ENCODE measurements at regions not wholly inside any gene's neighbourhood (a gene's known extent, or its start where the extent isn't known, plus 50 kb on each side); places are given as distances from the start of the nearest gene placed in this dataset.

DNA sequence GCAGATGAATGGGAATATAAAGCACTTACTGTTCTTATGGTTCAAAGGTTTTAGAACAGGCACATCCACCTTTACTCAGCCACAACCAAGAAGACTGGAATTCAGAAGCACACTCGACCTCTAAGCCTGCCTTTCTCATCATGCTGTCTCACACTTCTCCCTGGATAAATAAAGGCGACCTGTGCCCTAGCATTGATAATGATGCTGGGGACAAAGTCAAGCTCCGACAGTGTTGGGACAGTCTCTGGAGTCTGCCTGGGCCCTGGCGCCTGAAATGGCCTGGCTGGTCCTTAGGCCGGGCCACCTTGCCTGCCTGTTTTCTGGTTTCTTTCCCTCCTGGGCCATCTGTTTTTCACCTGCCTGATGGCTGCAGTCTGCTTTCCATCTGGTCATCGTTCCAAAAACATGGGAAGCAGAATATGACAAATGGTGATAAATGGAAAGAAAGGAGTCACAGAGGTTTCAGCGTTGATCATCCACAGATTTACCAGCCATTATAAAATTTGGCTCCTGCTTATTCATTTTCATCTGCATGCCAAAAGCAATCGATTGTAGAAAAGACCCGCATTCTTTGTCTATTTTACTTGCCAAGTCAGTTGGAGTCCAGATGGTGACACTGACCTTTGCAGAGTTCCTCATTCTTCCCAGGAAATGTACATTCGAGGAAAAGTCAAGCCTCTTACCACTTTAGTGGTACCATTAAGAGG lies 91.2 kb upstream of the KCNJ15 start:
- no peak for DNase-seq

- no peak for DNase-seq
These were observed 90.6 kb upstream of the KCNJ15 start for GRCh38 chr21:38166173-38166535.

DNA sequence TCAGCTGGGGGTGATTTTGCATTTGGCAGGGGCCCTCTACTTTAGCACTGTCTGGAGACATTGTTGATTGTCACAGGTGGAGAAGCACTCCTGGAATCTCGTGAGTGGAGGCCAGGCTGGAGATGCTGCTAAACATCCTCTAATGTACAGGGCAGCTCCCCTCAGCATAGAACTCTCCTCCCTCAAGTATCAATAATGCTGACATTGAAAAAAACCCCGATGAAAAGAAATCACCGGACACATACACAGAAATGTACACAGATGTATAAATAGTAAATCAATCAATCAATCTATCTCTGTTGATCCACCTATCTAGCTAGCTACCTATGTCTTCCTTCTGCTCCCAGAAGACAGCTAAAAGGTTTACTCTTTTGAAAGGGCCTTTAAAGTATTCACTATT lies 89.4 kb upstream of the KCNJ15 start:
- no peak for DNase-seq

DNA sequence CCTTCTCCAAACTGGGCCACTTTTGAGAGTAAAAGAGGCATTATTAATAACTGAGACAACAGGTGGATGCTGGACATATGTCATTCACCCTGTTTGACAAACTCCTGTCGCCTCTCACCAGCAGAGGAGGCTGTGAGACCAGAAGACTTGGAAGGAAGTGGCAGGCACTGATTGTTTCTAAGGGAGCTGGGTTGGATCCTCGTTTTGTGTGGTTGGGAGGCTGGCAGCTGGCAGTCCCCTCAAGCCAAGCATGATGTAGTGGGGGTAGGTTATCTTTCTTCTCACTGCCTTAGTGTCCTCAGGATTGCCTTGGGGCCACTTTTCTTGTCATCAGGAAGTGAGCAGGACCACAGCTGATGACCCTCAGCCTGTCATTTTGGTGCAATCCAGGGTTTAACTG lies 86.5 kb upstream of the KCNJ15 start:
- no peak for DNase-seq

GRCh38 chr21:38170704-38171682 lies 85.8 kb upstream of the KCNJ15 start:
- DNase-seq, result no peak

- DNase-seq, result no peak
These were observed 85.0 kb upstream of the KCNJ15 start for GRCh38 chr21:38171723-38172344.

DNA sequence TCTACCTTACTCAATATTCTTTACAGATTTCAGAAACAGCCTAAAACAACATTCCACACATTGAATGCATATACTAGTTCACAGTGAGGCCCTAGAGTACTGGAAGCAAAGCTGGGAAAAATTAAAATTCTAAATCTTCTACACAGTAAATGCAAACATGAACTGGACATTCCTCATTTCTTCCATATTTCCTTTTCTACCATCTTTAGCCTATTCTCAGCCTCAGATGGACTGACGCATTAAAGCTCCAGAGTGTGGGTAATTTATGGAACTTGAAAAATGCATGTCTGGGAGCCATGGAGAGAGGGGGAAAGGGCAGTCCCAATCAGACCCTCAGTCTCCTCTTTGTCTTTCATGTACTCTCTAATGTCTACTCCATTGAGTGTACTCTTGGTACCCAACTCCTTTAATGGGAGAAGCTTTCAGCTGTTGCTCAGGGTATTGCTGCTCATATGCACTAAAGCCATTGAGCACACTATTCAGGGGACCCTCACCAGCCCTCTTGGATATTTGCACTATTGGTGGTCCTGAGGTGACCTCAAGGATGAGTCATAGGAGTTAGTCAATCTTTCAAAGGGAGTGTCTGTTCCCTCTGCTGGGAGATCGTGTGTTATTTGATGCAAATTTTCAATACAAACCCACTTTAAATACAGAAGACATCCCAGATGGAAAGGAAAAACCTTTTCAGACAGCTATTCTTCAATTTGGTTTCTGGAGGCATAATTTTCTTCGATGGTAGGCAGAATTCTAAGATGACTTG lies 83.3 kb upstream of the KCNJ15 start:
- DNase-seq, result no peak

DNA sequence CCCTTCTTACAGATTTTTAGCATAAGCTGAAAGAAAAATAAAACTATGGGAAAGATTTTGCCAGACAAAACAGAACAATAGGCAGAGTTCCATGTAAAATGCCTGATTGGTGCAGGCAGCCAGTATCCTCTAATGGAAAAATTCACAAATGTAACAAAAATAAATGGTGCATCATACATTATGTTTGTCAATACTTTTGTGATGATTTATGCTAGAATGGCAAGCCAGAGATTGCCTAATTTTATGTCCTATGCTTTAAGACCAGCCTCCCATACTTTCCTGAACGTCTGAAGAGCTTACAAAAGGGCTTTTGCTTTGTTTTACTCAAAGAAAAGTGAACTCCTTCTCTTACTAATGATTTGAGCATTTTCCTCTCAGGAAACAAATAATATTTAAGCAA lies 81.5 kb upstream of the KCNJ15 start:
- no peak for DNase-seq

GRCh38 chr21:38177919-38178652 lies 78.7 kb upstream of the KCNJ15 start:
- no peak for DNase-seq

GRCh38 chr21:38178653-38179470 lies 77.9 kb upstream of the KCNJ15 start:
- DNase-seq, result no peak

- no peak for DNase-seq
These were observed 77.3 kb upstream of the KCNJ15 start for GRCh38 chr21:38179511-38179910.

GRCh38 chr21:38181096-38181495 lies 75.7 kb upstream of the KCNJ15 start:
- DNase-seq, result no peak

DNA sequence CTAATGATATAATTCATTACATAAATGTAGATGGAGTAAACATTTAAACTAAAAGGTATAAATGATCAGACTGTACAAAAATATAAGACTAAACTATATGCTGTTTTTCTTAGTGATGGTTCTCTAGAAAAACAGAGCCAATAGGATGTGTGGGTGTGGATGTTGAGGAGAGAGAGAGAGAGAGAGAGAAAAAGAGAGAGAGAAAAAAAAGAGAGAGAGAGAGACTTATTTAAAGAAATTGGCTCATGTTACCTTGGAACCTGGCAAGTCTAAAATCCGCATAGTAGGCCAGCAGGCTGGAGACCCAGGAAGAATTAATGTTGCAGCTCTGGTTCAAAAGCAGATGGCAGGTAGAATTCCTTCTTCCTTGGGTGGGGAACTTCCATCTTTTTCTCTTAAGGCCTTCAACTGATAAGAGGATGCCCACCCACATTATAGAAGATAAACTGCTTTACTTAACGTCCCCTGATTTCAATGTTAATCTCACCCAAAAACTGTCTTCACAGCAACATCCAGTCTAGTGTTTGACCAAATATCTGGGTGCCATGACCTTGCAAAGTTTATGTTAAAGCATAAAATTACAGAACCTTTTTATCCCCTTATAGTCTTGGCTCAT lies 74.3 kb upstream of the KCNJ15 start:
- no peak for DNase-seq

GRCh38 chr21:38183961-38184360 lies 72.8 kb upstream of the KCNJ15 start:
- no peak for DNase-seq

GRCh38 chr21:38186661-38187270 lies 70.0 kb upstream of the KCNJ15 start:
- no peak for DNase-seq

DNA sequence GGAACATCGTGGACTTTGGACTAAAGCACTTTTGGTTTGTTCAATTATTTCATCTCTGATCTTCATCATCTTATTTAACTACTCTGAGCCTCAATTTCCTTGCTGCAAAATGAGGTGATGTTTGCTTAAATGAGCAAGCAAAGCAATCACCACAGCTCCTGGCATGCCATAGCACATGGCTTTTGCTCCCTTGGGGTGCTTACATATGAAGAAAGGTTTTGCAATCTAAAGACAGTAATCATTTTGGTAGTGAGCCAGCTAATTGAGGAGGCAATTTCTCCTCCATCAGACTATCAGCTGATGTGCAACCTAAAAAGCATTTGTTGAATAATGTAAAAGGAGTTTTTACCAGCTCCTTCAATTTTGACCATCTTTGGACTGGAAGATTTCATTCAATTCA lies 68.8 kb upstream of the KCNJ15 start:
- no peak for DNase-seq

GRCh38 chr21:38196036-38196435 lies 60.8 kb upstream of the KCNJ15 start:
- DNase-seq, result no peak

DNA sequence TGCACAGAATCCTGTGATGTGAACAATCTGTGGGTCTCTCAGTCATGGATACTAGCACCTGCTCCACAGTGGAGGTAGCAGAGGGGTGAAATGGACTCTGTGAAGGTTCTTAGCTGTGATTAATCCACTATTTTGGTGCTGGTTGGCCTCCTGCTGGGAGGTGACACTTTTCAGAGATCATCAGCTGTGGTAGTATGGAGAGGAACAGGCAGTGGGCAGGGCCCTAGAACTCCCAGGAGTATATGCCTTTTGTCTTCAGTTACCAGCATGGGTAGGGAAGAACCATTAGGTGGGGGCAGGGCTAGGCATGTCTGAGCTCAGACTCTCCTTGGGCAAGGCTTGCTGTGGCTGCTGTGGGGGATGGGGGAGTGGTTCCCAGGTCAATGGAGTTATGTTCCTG lies 54.0 kb upstream of the KCNJ15 start:
- DNase-seq, result no peak

GRCh38 chr21:38203229-38203628 lies 53.6 kb upstream of the KCNJ15 start:
- DNase-seq, result no peak

DNA sequence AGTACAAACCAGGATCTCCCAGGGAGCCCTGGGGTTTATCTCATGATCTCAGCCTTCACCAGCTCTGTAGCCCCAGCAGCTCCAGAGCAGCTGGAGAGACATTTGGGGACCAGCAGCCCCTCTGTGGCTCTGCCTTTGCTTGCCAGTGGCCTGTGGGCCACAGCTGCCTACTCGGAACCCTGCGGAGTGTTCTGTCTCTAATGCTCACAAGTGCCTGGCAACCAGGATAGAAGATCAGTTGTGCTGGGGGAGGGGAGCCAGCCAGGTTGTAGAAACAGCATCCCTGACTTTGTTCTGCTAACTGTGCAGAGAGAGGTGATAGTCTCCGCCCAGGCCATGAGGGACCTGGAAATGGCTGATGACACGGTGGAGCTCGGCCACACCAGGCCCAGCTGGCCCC lies 50.9 kb upstream of the KCNJ15 start:
- peak; percentile 34 for DNase-seq

Measured in retina (tissue), 1 donor.